Epithelial cell of proximal tubule (primary cell): ENCODE measurements at regions not wholly inside any gene's neighbourhood (a gene's known extent, or its start where the extent isn't known, plus 50 kb on each side); places are given as distances from the start of the nearest gene placed in this dataset.

Experiments used
- DNase-seq: peaks from one replicate; pipeline ENCODE4 v3.0.0-alpha.2; 2011; ENCODE audit warnings: low read depth
- H3K4me3 ChIP-seq: 2 replicates; pipeline ENCODE4 v1.5.1; 2011; ENCODE audit warnings: low read depth, mild to moderate bottlenecking, low read length
- TF ChIP-seq, protein P1 (sequence below): conservative IDR thresholded peaks from 2 replicates; pipeline ENCODE4 v1.5.1; 2012; ENCODE audit warnings: low read depth, mild to moderate bottlenecking, low read length

DNA sequence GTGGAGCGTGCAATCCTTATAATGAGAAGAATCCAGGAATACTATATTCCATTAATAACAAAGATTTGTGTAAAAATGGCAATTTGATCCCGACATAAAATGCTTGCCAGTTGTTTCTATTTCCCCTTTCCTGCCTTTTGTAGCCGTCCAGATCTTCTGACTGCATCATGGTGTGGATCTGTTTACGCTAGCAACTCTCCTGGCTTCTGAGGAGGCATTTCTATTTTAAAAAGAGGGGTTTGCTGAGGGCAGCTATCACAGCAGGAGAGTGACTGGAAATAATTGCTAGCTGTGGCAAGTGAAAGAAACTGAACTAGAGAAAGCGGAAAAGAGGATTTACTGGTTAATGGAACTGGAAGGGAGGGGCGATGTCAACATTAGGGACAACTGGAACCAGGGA, 145.6 kb downstream of the ATP23 start:
- TF ChIP-seq, protein P1, sequence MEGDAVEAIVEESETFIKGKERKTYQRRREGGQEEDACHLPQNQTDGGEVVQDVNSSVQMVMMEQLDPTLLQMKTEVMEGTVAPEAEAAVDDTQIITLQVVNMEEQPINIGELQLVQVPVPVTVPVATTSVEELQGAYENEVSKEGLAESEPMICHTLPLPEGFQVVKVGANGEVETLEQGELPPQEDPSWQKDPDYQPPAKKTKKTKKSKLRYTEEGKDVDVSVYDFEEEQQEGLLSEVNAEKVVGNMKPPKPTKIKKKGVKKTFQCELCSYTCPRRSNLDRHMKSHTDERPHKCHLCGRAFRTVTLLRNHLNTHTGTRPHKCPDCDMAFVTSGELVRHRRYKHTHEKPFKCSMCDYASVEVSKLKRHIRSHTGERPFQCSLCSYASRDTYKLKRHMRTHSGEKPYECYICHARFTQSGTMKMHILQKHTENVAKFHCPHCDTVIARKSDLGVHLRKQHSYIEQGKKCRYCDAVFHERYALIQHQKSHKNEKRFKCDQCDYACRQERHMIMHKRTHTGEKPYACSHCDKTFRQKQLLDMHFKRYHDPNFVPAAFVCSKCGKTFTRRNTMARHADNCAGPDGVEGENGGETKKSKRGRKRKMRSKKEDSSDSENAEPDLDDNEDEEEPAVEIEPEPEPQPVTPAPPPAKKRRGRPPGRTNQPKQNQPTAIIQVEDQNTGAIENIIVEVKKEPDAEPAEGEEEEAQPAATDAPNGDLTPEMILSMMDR = no peak
- no peak overlapping the region for H3K4me3 ChIP-seq
- DNase-seq = no peak

DNA sequence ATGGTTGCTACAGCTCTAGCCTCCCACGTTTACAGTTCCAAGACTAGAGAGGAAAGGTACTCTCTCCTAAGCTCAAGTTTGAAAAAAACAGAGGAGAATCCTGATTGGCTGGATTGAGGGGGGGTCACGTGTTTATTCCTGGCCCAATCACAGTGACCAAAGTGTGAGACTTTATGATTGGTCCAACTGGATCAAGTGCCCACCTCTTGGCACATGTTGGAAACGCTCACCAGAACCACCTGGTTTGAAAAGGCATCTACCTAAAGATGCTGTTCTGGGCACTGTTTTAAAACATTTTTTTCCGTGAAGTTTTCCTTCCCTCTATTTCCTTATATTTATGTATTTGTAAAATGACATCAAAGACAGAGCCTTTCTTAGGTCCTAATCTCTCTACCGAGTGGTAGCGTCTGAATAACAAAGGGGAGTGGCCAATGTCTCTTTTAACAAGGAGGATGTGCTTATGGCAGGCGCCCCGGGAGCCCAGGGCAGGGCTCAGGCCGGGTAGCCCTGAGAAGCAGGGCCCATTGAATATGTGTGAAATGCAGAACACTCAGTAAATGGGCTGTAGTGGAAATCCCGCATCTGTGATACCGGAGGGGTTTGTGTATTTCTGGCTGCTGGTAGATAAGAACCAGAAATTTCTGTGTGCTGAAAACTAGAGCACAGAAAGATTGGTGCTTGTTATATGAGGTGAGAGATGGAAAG, 146.2 kb downstream of the ATP23 start:
- H3K4me3 ChIP-seq = no peak overlapping the region
- no peak for DNase-seq
- TF ChIP-seq, protein P1 = no peak

DNA sequence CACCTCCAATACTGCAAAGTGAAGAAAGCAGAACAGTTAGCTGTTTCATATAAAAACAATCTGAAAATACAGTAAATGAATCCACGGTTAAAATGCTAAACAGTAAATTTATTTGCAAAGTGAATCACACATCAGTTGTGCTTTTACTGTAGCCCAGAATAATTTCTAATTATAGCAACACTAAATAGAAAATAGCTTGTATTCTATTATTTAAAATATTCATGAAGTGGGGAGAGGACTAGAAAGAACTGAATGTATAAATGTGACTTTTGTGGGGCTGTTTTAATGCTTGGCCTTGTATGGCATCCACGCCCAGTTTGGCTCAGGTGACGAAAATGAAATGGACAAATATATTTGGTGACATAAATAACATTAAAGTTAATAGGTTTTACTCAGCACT, 148.2 kb downstream of the ATP23 start:
- TF ChIP-seq, protein P1 = no peak
- DNase-seq = no peak
- H3K4me3 ChIP-seq = no peak overlapping the region

DNA sequence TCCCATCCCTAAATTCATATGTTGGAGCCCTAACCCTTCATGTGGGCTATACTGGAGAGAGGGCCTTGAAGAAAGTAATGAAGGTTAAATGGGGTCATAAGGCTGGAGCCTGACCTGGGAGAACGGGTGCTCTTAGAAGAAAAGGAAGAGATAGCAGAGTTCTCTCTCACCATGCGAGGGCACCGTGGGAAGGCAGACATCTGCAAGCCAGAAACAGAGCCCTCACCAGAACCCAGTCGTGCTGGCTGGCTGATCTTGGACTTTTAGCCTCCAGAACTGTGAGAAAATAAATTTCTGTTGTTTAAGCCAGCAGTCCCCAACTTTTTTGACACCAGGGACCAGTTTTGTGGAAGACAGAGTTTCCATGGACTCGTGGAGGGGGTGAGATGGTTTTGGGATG, 149.3 kb downstream of the ATP23 start:
- H3K4me3 ChIP-seq = no peak overlapping the region
- no peak for DNase-seq
- TF ChIP-seq, protein P1 = no peak

DNA sequence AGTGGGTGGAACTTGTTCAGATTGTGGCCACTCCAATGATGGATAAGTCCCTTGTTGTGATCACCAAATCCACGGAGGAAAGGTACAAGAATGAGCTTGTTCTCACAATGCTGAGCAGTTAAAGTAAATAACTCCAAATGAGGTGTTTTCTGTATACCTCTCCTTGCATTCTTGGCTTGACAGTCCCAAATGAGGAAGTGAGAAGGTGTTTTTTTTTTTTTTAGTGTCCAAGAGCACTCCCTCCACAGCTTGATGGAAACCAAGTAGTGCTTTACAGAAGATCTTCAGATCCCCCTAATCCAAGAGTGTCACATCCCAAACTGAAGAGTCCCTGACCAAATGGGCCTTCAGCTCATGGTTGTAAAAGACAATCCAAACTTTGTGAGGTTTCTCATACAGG, 153.6 kb downstream of the ATP23 start:
- TF ChIP-seq, protein P1 = no peak
- no peak for DNase-seq
- no peak overlapping the region for H3K4me3 ChIP-seq

DNA sequence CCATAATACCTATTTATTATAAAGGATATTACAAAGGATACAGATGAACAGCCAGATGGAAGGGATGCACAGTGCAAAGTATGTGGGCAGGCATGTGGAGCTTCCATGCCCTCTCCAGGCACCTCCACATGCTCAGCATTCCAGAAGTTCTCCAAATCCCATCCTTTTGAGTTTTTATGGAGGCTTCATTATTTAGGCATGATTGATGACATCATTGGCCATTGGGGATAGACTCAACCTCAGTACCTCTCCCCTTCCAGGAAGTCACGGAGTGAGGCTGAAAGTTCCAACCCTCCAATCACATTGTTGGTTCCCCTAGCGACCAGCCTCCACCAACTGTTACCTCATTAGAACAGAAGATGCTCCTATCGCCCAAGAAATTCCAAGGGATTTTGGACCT, 156.4 kb downstream of the ATP23 start:
- DNase-seq = no peak
- TF ChIP-seq, protein P1 = no peak
- no peak overlapping the region for H3K4me3 ChIP-seq

DNA sequence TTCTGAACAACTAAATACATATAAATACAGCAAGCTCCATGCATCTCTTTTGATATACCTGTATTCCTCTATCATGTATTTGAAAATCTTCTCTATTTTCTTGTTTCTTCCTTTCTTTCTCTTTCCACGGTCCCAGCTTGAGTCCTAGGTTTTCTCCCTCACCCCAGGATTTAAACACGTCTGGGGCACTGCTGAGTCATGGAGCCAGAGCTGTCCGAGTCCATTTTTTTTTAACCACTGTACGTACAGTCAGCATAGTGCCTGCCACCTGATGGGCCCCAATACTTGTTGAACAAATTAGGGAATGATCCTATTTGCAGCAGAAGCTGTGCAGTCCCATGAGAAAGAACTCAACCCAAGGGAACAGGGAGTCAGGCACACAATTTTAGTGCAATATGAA, 158.1 kb downstream of the ATP23 start:
- TF ChIP-seq, protein P1 = no peak
- H3K4me3 ChIP-seq = no peak overlapping the region
- no peak for DNase-seq
